Parathyroid adenoma (tissue), 2 donors: ENCODE measurements at regions not wholly inside any gene's neighbourhood (a gene's known extent, or its start where the extent isn't known, plus 50 kb on each side); places are given as distances from the start of the nearest gene placed in this dataset.

Source experiments
- H2AFZ ChIP-seq: fragments of 300-600 bp; sonication (generic); one replicate; pipeline ENCODE4 v1.7.0; 2017; ENCODE audit warnings: antibody characterized with exemption, mild to moderate bottlenecking
- H3K27ac ChIP-seq: fragments of 300-600 bp; sonication (generic); one replicate; pipeline ENCODE4 v1.7.0; 2017
- H3K27me3 ChIP-seq: fragments of 300-600 bp; sonication (generic); one replicate; pipeline ENCODE4 v1.7.0; 2017; ENCODE audit warnings: low read length; ENCODE audit not compliant: control insufficient read depth, insufficient read depth
- H3K36me3 ChIP-seq: fragments of 300-600 bp; sonication (generic); one replicate; pipeline ENCODE4 v1.7.0; 2017; ENCODE audit warnings: low read length; ENCODE audit not compliant: control insufficient read depth, insufficient read depth
- H3K4me1 ChIP-seq: fragments of 300-600 bp; sonication (generic); one replicate; pipeline ENCODE4 v1.7.0; 2017; ENCODE audit warnings: control low read depth
- H3K4me2 ChIP-seq: fragments of 300-600 bp; sonication (generic); one replicate; pipeline ENCODE4 v1.7.0; 2017; ENCODE audit warnings: low read length
- H3K4me3 ChIP-seq: fragments of 300-600 bp; sonication (generic); one replicate; pipeline ENCODE4 v1.7.0; 2017; ENCODE audit warnings: low read depth, low read length
- H3K79me2 ChIP-seq: fragments of 300-600 bp; sonication (generic); one replicate; pipeline ENCODE4 v1.7.0; 2017; ENCODE audit warnings: control low read depth
- H3K9ac ChIP-seq: fragments of 300-600 bp; sonication (generic); one replicate; pipeline ENCODE4 v1.7.0; 2017; ENCODE audit warnings: mild to moderate bottlenecking
- H3K9me3 ChIP-seq: fragments of 300-600 bp; sonication (generic); one replicate; pipeline ENCODE4 v1.7.0; 2017; ENCODE audit warnings: low read length; ENCODE audit not compliant: control insufficient read depth
- CTCF ChIP-seq: fragments of 300-600 bp; sonication (generic); IDR thresholded peaks from one replicate; pipeline ENCODE4 v1.7.0; 2017; ENCODE audit warnings: antibody characterized with exemption, mild to moderate bottlenecking
- donor health status: primary hyperparathyroidism.

- no peaks in the 10 kb centered on the region for H3K79me2 ChIP-seq
- no peak for TF ChIP-seq CTCF
- no peaks in the 10 kb centered on the region for H3K9me3 ChIP-seq
- H2AFZ ChIP-seq = no peak overlapping the region
- no peak overlapping the region for H3K27ac ChIP-seq
- H3K4me2 ChIP-seq = no peak overlapping the region
- no peak overlapping the region for H3K4me3 ChIP-seq
- H3K27me3 ChIP-seq = no peaks in the 10 kb centered on the region
- H3K36me3 ChIP-seq = no peaks in the 10 kb centered on the region
- H3K9ac ChIP-seq = no peak overlapping the region
- no peaks in the 10 kb centered on the region for H3K4me1 ChIP-seq
These were observed 409.3 kb downstream of the BRD1 start for GRCh38 chr22:49418341-49418894.

GRCh38 chr22:49417833-49418232 lies 409.8 kb downstream of the BRD1 start:
- no peak overlapping the region for H3K4me2 ChIP-seq
- no peaks in the 10 kb centered on the region for H3K27me3 ChIP-seq
- H3K4me1 ChIP-seq = no peaks in the 10 kb centered on the region
- no peak overlapping the region for H3K9ac ChIP-seq
- H3K79me2 ChIP-seq = no peaks in the 10 kb centered on the region
- no peak overlapping the region for H2AFZ ChIP-seq
- no peak overlapping the region for H3K4me3 ChIP-seq
- no peaks in the 10 kb centered on the region for H3K36me3 ChIP-seq
- H3K27ac ChIP-seq = no peak overlapping the region
- TF ChIP-seq CTCF = no peak
- H3K9me3 ChIP-seq = no peaks in the 10 kb centered on the region

- TF ChIP-seq CTCF = no peak
- Histone ChIP-seq H3K27ac (no peak overlapping the region), H3K9me3 (no peaks in the 10 kb centered on the region), H3K79me2 (no peaks in the 10 kb centered on the region), H3K9ac (no peak overlapping the region), H3K4me3 (no peak overlapping the region), H2AFZ (no peak overlapping the region), H3K4me2 (no peak overlapping the region), H3K36me3 (no peaks in the 10 kb centered on the region), H3K27me3 (no peaks in the 10 kb centered on the region), H3K4me1 (no peaks in the 10 kb centered on the region)
These were observed 410.3 kb downstream of the BRD1 start for GRCh38 chr22:49417326-49417725.

GRCh38 chr22:49415151-49415951 lies 412.3 kb downstream of the BRD1 start:
- no peak for TF ChIP-seq CTCF

GRCh38 chr22:49413551-49413950 lies 414.1 kb downstream of the BRD1 start:
- Histone ChIP-seq H3K4me2 (no peak overlapping the region), H3K79me2 (no peaks in the 10 kb centered on the region), H3K27ac (no peak overlapping the region), H3K36me3 (no peaks in the 10 kb centered on the region), H2AFZ (no peak overlapping the region), H3K4me1 (no peaks in the 10 kb centered on the region), H3K9me3 (no peaks in the 10 kb centered on the region), H3K27me3 (no peaks in the 10 kb centered on the region), H3K9ac (no peak overlapping the region), H3K4me3 (no peak overlapping the region)
- no peak for TF ChIP-seq CTCF

More at GRCh38 chr22:49415151-49415951, 412.3 kb downstream of the BRD1 start:
- Histone ChIP-seq H3K27me3 (no peaks in the 10 kb centered on the region), H3K36me3 (no peaks in the 10 kb centered on the region), H3K9me3 (no peaks in the 10 kb centered on the region), H3K27ac (no peak overlapping the region), H3K79me2 (no peaks in the 10 kb centered on the region), H3K9ac (no peak overlapping the region), H3K4me2 (no peak overlapping the region), H2AFZ (no peak overlapping the region), H3K4me3 (no peak overlapping the region), H3K4me1 (no peaks in the 10 kb centered on the region)
